AG04450 (cell line): ENCODE measurements at regions not wholly inside any gene's neighbourhood (a gene's known extent, or its start where the extent isn't known, plus 50 kb on each side); places are given as distances from the start of the nearest gene placed in this dataset.
"Not testable (repeated sequence)": the region's sequence is repeated elsewhere in the genome, so short reads cannot be mapped to it uniquely, and the experiment has no call there.

Experiments
- CTCF ChIA-PET: fragments of 300-600, 350-600 bp; formaldehyde crosslinking; extraction: SDS; loops from one replicate; lab custom pipeline; 2022; ENCODE audit warnings: antibody characterized with exemption, inconsistent platforms; lab: Charles Lee
- POLR2A ChIA-PET: fragments of 350-600 bp; formaldehyde crosslinking; extraction: SDS; loops from one replicate; lab custom pipeline; 2021; ENCODE audit warnings: antibody characterized with exemption, inconsistent platforms; lab: Yijun Ruan, JAX
- DNase-seq: peaks from one replicate; pipeline ENCODE4 v3.0.0-alpha.2; 2011; ENCODE audit warnings: low read depth, low spot score
- H3K27ac ChIP-seq: one replicate; pipeline ENCODE4 v1.5.1; 2012; ENCODE audit warnings: low read depth, low read length, control low read depth
- H3K27me3 ChIP-seq: one replicate; pipeline ENCODE4 v1.6.0; 2012; ENCODE audit warnings: low read length; ENCODE audit not compliant: control insufficient read depth, insufficient read depth
- H3K4me3 ChIP-seq: 2 replicates; pipeline ENCODE4 v1.5.1; 2011; ENCODE audit warnings: mild to moderate bottlenecking, low read depth, low read length, control low read depth
- H3K9me3 ChIP-seq: 2 replicates; pipeline ENCODE4 v1.5.1; 2012; ENCODE audit warnings: low read length; ENCODE audit not compliant: control insufficient read depth, insufficient read depth
- TF ChIP-seq, protein P1 (sequence below): IDR thresholded peaks from 2 replicates; pipeline ENCODE4 v1.5.1; 2011; ENCODE audit warnings: low read depth, low read length, control low read depth, inconsistent platforms

DNA sequence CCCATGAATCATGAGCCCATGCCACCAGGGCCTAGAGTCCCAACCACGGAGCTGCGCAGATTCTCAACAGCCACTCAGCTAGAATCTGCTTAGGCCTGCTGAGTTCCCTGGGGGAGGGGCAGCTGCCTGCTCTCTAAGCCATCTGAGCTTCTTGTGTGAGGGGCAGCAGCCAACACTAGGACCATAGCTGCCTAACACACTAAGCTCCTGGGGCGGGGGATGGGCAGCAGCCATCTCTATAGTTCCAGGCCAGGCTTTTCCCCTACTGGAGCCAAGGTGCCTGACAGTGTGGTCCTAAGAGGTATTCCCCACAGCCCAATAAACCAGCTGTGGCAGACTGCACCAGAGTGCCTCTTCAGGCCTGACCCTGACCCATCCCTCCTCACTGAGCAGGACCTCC lies 255.9 kb upstream of the ACO1 start:
- no peak for DNase-seq
- H3K9me3 ChIP-seq: peaks cover 16% of the 10 kb centered on the region
- no peak overlapping the region for H3K27ac ChIP-seq
- POLR2A ChIA-PET: no interaction called here
- TF ChIP-seq, protein P1, sequence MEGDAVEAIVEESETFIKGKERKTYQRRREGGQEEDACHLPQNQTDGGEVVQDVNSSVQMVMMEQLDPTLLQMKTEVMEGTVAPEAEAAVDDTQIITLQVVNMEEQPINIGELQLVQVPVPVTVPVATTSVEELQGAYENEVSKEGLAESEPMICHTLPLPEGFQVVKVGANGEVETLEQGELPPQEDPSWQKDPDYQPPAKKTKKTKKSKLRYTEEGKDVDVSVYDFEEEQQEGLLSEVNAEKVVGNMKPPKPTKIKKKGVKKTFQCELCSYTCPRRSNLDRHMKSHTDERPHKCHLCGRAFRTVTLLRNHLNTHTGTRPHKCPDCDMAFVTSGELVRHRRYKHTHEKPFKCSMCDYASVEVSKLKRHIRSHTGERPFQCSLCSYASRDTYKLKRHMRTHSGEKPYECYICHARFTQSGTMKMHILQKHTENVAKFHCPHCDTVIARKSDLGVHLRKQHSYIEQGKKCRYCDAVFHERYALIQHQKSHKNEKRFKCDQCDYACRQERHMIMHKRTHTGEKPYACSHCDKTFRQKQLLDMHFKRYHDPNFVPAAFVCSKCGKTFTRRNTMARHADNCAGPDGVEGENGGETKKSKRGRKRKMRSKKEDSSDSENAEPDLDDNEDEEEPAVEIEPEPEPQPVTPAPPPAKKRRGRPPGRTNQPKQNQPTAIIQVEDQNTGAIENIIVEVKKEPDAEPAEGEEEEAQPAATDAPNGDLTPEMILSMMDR: no peak
- H3K4me3 ChIP-seq: no peak overlapping the region
- no peaks in the 10 kb centered on the region for H3K27me3 ChIP-seq
- CTCF ChIA-PET: no interaction called here

DNA sequence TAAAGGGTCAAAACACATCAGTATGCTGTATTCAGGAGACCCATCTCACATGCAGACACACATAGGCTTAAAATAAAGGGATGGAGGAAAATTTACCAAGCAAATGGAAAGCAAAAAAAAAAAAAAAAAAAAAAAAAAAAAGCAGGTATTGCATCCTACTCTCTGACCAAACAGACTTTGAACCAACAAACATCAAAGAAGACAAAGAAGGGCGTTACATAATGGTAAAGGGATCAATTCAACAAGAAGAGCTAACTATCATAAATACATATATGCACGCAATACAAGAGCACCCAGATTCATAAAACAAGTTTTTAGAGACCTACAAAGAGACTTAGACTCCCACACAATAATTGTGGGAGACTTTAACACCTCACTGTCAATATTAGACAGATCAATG lies 253.7 kb upstream of the ACO1 start:
- H3K9me3 ChIP-seq: peaks cover 16% of the 10 kb centered on the region
- POLR2A ChIA-PET, H3K27me3 ChIP-seq, H3K27ac ChIP-seq, H3K4me3 ChIP-seq, CTCF ChIA-PET, DNase-seq: not testable (repeated sequence)

DNA sequence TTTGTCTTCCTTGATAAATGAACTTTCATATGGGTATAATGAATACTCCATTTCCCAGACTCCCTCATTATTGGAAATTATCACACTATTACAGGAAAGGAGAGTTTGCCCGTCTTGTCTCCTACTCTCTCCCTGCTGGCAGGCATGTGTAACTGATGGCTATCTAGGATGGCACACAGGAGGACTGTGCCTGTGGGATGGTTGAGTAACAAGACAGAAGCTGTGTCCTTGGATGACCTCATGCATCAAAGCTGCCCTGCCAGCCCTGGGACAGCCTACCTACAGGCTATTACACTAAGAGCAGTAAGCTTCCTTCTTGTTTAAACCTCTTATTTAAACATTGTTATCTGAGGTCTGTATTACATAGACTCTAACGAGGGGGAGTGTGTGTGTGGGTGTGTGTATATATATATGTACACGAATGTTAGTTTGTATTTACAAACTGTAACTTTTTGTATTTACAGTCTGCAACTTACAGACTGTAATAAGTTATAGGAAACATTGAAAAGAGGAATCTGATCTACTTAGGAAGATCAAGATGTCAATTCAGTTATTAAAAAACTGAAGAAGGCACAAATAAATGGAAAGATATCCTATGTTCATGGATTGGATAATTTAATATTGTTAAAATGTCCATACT lies 247.6 kb upstream of the ACO1 start:
- no peaks in the 10 kb centered on the region for H3K27me3 ChIP-seq
- H3K4me3 ChIP-seq: no peak overlapping the region
- ChIA-PET POLR2A (no interaction called here), CTCF (no interaction called here)
- H3K9me3 ChIP-seq: no peaks in the 10 kb centered on the region
- TF ChIP-seq, protein P1: no peak
- no peak for DNase-seq
- H3K27ac ChIP-seq: no peak overlapping the region

DNA sequence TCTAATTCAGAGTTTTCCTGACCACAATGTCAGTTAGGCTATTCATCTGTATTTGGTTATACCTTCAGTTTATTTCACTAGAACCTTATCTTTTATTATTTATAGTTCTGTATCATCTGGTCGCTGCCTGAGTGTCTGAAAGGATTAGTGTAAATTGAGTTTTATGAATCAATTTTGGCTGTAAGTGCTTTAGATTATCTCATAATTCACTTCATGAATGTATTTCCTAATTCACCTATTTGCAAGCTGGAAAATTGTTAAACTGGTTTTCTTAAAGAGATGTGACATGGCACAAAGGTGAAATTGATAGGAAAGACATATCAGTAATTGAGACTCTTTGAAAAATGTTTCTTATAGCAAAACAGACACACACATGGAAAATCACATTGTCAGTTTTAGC lies 242.4 kb upstream of the ACO1 start:
- H3K9me3 ChIP-seq: no peaks in the 10 kb centered on the region
- no peak for DNase-seq
- POLR2A ChIA-PET: no interaction called here
- no peak overlapping the region for H3K4me3 ChIP-seq
- H3K27me3 ChIP-seq: no peaks in the 10 kb centered on the region
- TF ChIP-seq, protein P1: no peak
- no peak overlapping the region for H3K27ac ChIP-seq
- CTCF ChIA-PET: no interaction called here

DNA sequence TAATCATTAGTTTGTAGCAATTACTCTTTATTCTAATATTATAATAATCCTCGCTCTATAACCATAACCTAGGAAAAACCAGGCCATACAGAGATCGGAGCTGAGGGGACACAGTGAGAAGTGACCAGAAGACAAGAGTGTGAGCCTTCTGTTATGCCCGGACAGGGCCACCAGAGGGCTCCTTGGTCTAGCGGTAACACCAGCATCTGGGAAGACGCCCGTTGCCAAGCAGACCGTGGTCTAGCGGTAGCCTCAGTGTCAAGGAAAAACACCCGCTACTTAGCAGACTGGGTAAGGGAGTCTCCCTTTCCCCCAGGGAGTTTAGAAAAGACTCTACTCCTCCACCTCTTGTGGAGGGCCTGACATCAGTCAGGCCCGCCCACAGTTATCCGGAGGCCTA lies 235.9 kb upstream of the ACO1 start:
- H3K27me3 ChIP-seq, CTCF ChIA-PET, POLR2A ChIA-PET: not testable (repeated sequence)

DNA sequence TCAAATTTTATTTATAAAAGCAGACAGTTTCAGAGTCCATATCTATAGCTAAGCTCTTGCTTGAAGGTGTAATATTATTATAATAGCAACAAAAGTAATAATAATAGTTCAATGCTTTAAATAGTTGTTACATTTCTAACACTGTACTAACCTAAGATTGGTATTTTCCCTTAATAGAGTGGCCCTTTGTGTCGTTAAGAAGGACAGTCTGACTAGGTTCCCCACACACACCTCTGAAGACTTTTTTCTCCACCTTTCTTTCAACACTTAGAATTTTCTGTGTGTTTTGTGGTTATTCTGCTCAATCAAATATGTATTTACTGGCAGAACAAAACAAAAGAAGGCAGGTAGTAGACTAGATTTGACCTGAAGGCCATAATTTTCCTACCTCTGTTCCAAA lies 223.2 kb upstream of the ACO1 start:
- TF ChIP-seq, protein P1: no peak
- H3K9me3 ChIP-seq: no peaks in the 10 kb centered on the region; the same call in 1 of the 2 replicates
- no peak overlapping the region for H3K27ac ChIP-seq
- CTCF ChIA-PET: no interaction called here
- no peak for DNase-seq
- POLR2A ChIA-PET: no interaction called here
- H3K4me3 ChIP-seq: no peak overlapping the region
- no peaks in the 10 kb centered on the region for H3K27me3 ChIP-seq

More for the DNA sequence above, 235.9 kb upstream of the ACO1 start:
- H3K4me3 ChIP-seq, H3K27ac ChIP-seq, H3K9me3 ChIP-seq, DNase-seq: not testable (repeated sequence)
